NB4 (cell line): ENCODE measurements at regions not wholly inside any gene's neighbourhood (a gene's known extent, or its start where the extent isn't known, plus 50 kb on each side); places are given as distances from the start of the nearest gene placed in this dataset.
"Not testable (repeated sequence)": the region's sequence is repeated elsewhere in the genome, so short reads cannot be mapped to it uniquely, and the experiment has no call there.

Experiments used
- DNase-seq: peaks from one replicate; pipeline ENCODE4 v3.0.0; 2010; ENCODE audit warnings: low read depth
- H3K4me3 ChIP-seq: one replicate; pipeline ENCODE4 v1.5.1; 2011; ENCODE audit warnings: mild to moderate bottlenecking, low read depth, low read length, moderate library complexity
- MYC ChIP-seq: IDR thresholded peaks from 2 replicates; pipeline ENCODE4 v1.6.1; 2011; ENCODE audit warnings: low read depth, low read length
- POLR2A ChIP-seq: IDR thresholded peaks from 2 replicates; pipeline ENCODE4 v1.6.1; 2011; ENCODE audit warnings: mild to moderate bottlenecking; ENCODE audit not compliant: insufficient read length; ENCODE audit errors: extremely low read depth
- TF ChIP-seq, protein P1 (sequence below): IDR thresholded peaks from one replicate; pipeline ENCODE4 v1.5.1; 2012; ENCODE audit warnings: low read depth, low read length
- TF ChIP-seq, protein P2 (sequence below): IDR thresholded peaks from 2 replicates; pipeline ENCODE4 v1.6.1; 2011; ENCODE audit warnings: low read depth, low read length

DNA sequence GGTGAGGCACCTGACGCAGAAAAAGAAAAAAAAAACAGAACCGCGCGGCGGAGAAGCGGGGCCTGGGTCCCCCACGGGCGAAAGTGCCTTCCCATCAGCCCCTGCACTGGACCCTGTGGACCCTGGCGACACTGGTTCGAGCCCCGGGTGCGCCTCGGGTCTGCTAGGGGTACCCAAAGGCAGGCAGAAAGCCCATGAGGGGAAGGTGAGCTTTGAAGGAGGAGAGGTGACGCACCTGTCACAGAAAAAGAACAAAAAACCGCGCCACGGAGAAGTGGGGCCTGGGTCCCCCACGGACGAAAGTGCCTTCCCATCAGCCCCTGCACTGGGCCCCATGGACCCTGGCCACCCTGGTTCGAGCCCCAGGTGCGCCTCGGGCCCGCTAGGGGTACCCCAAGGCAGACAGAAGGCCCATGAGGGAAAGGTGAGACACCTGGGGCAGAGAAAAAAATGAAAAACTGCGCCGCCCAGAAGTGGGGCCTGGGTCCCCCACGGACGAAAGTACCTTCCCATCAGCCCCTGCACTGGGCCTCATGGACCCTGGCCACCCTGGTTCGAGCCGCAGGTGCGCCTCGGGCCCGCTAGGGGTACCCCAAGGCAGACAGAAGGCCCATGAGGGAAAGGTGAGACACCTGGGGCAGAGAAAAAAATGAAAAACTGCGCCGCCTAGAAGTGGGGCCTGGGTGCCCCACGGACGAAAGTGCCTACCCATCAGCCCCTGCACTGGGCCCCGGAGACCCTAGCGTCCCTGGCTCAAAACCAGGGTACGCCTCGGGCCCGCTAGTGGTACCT, 227.4 kb downstream of the CCDC74A start:
- H3K4me3 ChIP-seq, result no peak overlapping the region
- DNase-seq, result no peak
- TF ChIP-seq, protein P1, sequence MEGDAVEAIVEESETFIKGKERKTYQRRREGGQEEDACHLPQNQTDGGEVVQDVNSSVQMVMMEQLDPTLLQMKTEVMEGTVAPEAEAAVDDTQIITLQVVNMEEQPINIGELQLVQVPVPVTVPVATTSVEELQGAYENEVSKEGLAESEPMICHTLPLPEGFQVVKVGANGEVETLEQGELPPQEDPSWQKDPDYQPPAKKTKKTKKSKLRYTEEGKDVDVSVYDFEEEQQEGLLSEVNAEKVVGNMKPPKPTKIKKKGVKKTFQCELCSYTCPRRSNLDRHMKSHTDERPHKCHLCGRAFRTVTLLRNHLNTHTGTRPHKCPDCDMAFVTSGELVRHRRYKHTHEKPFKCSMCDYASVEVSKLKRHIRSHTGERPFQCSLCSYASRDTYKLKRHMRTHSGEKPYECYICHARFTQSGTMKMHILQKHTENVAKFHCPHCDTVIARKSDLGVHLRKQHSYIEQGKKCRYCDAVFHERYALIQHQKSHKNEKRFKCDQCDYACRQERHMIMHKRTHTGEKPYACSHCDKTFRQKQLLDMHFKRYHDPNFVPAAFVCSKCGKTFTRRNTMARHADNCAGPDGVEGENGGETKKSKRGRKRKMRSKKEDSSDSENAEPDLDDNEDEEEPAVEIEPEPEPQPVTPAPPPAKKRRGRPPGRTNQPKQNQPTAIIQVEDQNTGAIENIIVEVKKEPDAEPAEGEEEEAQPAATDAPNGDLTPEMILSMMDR, result no peak
- TF ChIP-seq MYC (no peak), POLR2A (no peak)
- TF ChIP-seq, protein P2, sequence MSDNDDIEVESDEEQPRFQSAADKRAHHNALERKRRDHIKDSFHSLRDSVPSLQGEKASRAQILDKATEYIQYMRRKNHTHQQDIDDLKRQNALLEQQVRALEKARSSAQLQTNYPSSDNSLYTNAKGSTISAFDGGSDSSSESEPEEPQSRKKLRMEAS, result no peak

DNA sequence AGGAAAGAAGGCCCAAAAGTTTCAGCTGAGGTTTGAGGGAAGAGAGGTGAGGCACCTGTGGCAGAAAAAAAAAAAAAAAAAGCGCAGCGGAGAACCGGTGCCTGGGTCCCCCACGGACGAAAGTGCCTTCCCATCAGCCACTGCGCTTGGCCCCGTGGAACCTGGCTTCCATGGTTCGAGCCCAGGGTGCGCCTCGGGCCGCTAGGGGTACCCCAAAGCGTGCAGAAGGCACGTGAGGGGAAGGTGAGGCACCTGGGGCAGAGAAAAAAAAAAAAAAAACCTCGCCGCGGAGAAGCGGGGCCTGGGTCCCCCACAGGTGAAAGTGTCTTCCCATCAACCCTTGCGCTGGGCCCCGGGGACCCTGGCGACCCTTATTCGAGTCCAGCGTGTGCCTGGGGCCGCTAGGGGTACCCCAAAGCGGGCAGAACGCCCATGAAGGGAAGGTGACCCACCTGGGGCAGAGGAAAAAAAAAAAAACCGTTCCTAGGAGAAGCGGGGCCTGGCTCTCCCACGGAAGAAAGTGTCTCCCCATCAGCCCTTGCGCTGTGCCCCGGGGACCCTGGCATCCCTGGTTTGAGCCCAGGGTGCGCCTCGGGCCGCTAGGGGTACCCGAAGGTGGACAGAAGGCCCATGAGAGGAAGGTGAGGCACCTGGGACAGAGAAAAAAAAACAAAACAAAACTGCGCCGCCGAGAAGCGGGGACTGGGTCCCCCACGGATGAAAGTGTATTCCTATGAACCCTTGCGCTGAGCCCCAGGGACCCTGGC, 228.6 kb downstream of the CCDC74A start:
- TF ChIP-seq MYC (no peak), POLR2A (no peak)
- TF ChIP-seq, protein P2, result no peak
- TF ChIP-seq, protein P1, result no peak
- no peak overlapping the region for H3K4me3 ChIP-seq
- DNase-seq, result no peak

DNA sequence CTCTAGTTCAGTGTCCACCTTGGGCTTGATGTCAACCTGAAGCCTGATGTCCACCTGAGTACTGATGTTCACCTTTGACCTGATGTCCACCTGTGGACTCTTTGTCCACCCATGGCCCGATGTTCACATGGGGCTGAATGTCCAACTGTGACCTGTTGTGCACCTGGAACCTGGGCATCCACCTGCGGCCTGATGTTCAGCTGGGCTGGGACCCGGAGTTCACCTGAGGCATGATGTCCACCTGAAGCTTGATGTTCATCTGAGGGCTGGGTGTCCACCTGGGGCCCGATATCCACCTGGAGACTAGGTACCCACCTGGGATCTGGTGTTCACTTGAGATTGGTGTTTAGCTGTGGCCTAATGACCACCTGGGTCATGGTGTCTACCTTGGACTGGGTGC, 231.3 kb downstream of the CCDC74A start:
- H3K4me3 ChIP-seq, DNase-seq: not testable (repeated sequence)

DNA sequence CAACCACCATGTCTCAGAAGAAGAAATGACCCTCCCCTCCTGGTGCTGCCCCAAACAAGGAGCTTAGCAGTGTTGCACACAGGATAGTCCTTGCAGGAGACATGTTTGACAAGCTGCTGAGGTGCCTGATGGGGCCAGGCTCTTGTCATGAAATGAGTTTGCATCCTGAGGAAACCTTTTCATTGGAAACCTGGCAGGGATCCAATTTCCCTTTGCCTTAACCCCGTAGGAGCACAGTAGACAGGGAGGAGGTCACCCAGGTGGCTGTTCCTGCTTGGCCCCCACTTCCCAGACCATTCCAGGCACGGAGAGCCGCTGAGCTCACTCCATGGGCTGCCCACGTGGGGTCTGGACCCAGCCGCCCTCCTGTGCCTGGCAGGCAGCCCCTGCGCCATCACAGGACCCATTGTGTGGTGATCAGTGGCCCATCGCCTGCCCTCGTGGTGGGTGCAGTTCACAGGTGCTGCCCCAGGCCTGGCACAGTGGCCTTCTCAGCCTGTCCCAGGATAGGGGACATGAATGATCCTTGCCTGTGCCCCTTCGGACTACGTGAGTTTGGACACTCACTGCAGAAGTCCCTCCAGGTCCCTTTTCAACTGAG, 247.4 kb downstream of the CCDC74A start:
- not testable (repeated sequence) for DNase-seq, H3K4me3 ChIP-seq

DNA sequence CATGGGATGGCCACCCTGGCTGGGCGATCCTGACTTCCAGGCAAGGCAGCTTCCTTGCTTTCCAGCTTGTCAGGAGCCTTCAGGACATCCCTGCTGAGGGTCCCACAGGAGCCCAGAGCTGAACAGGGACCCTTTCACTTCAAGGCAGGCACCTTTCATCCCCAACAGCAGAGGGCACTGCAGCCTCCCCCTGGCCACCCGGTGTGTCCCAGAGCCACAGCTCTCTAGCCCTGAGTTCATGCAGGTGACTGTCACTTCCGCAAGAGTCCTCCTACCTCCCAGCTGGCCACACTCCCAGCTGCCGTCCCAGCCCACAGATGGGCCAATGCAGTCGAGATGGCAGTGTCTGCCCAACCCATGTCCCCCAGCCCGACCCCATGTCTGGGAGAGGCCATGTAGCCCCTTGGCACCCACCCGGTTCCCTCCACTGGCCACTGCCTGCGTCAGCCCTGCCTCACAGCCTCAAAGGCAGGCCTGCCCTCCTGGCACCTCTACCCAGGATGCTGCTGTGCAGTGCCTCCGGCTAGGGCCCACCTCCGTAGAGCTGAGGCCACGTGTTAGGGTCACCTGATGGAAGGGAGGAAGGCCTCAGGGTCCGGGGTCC, 248.3 kb downstream of the CCDC74A start:
- DNase-seq, H3K4me3 ChIP-seq: not testable (repeated sequence)
- TF ChIP-seq, protein P1, result peak; percentile 20

DNA sequence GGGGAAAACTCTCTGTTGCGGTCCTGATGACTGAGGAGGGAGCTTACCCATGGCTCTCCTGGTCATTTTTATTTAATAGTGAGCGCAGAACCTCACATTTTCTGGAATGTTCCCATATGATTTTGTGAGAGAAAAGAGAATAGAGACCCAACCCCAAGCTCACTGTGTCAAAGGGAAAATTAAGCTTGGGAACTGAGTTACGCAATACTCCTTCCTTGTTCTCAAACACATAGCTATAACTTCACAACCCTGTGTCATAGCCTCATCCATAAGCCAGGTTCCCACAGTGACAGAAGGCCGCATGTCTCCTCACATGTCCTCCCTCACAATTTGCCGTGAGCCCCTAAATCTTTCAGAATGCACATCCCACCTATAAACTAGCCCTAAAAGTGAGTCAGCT, 252.8 kb downstream of the CCDC74A start:
- not testable (repeated sequence) for DNase-seq, H3K4me3 ChIP-seq

DNA sequence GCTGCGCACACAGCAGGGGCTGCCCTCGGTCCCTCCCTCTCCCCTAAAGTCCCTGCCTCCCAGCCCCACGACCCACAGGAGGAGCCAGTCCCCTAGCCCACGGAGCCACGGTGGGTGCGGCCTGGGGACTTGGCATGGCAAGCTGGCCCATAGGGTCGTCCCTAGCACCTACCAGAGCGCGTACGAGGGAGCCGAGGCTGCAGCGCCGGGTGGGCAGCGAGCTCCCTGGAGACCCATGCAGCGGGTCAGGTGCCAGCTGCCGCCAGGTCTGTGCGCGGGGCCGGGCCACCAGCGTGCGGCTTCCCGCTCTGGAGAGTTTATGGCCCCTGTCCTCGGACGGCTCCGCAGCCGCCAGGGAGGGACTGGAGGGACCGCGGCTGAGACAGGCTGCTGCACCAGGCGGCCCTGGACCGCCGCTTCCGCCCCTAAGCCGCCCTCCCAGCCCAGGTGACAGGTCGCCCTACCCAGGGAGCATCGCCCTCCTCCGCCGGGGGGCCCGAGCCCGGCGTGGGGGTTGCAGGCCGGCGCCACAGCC, 273.6 kb downstream of the CCDC74A start:
- no peak overlapping the region for H3K4me3 ChIP-seq
- TF ChIP-seq, protein P1, result no peak
- no peak for TF ChIP-seq POLR2A
- TF ChIP-seq, protein P2, result no peak
- no peak for TF ChIP-seq MYC
- DNase-seq, result peak; percentile 7
